Tibial nerve (tissue), 4 donors: ENCODE measurements at regions not wholly inside any gene's neighbourhood (a gene's known extent, or its start where the extent isn't known, plus 50 kb on each side); places are given as distances from the start of the nearest gene placed in this dataset.

Source experiments
- DNase-seq, 2 donors: peaks; one replicate each; pipeline ENCODE4 v3.0.0-alpha.2; 2019; ENCODE audit warnings: low spot score in 2 of 2
- H3K27ac ChIP-seq, 4 donors: fragments of 200-600 bp; sonication (generic) in 3 of 4; one replicate each; pipeline ENCODE4 v1.5.1; 2017 to 2019; ENCODE audit warnings: mild to moderate bottlenecking in 1 of 4
- H3K27me3 ChIP-seq, 2 donors: fragments of 200-600 bp; sonication (generic) in 1 of 2; one replicate each; pipeline versions ENCODE4 v1.5.1 to v1.6.0; 2017 to 2019
- H3K36me3 ChIP-seq, 3 donors: fragments of 200-600 bp; sonication (generic); one replicate each; pipeline ENCODE4 v1.5.1; 2018 to 2019
- H3K4me1 ChIP-seq, 4 donors: fragments of 200-600 bp; sonication (generic) in 3 of 4; one replicate each; pipeline ENCODE4 v1.5.1; 2017 to 2019
- H3K4me3 ChIP-seq, 4 donors: fragments of 200-600 bp; sonication (generic) in 3 of 4; one replicate each; pipeline ENCODE4 v1.5.1; 2017 to 2019; ENCODE audit warnings: mild to moderate bottlenecking in 1 of 4, moderate library complexity in 1 of 4
- H3K9me3 ChIP-seq, 4 donors: fragments of 200-600 bp; sonication (generic) in 3 of 4; one replicate each; pipeline ENCODE4 v1.5.1; 2017 to 2019
- CTCF ChIP-seq, 5 experiments: fragments of 200-600 bp in 3 of 5; fragments of 450-650 bp in 2 of 5; sonication (generic) in 3 of 5; IDR thresholded peaks; one replicate each; pipeline ENCODE4 v1.5.1; 2016 to 2019; ENCODE audit warnings: antibody characterized with exemption in 5 of 5, mild to moderate bottlenecking in 3 of 5, moderate library complexity in 2 of 5
- EP300 ChIP-seq, 2 donors: sonication (generic); formaldehyde crosslinking; IDR thresholded peaks; one replicate each; pipeline ENCODE4 v1.6.1; 2017; ENCODE audit warnings: antibody characterized with exemption in 2 of 2, mild to moderate bottlenecking in 1 of 2
- POLR2A ChIP-seq, 2 donors: fragments of 450-650 bp; IDR thresholded peaks; one replicate each; pipeline ENCODE4 v1.6.1; 2017; ENCODE audit warnings: antibody characterized with exemption in 2 of 2, mild to moderate bottlenecking in 2 of 2, moderate library complexity in 2 of 2
- WGBS, 2 donors: methylation state at CpG; one replicate each; pipeline ENCODE4 v1.1.5; 2018; 5-methylcytosine and 5-hydroxymethylcytosine counted together

- TF ChIP-seq EP300 (IDR thresholded peaks at IDR 0.05): no peak
- TF ChIP-seq CTCF (IDR thresholded peaks at IDR 0.05): no peak
- no peak for TF ChIP-seq POLR2A (IDR thresholded peaks at IDR 0.05)
- no peak for DNase-seq
- 89 to 92% methylated on average over 3 of the region's 3 CpGs for WGBS, 2 donors
- Histone ChIP-seq H3K4me1 (no peaks in the 10 kb centered on the region), H3K36me3 (no peaks in the 10 kb centered on the region), H3K27ac (no peak overlapping the region), H3K27me3 (no peaks in the 10 kb centered on the region), H3K9me3 (no peaks in the 10 kb centered on the region), H3K4me3 (no peak overlapping the region)
Measured at GRCh38 chr5:12102151-12102550, 197.9 kb upstream of the CTNND2 start.

GRCh38 chr5:12100542-12100941 lies 196.3 kb upstream of the CTNND2 start:
- no peaks in the 10 kb centered on the region for H3K4me1 ChIP-seq
- H3K4me3 ChIP-seq: no peak overlapping the region
- no peaks in the 10 kb centered on the region for H3K27me3 ChIP-seq
- TF ChIP-seq EP300 (IDR thresholded peaks at IDR 0.05): no peak
- TF ChIP-seq CTCF (IDR thresholded peaks at IDR 0.05): no peak
- DNase-seq: no peak
- no peaks in the 10 kb centered on the region for H3K36me3 ChIP-seq
- no peak overlapping the region for H3K27ac ChIP-seq
- no peaks in the 10 kb centered on the region for H3K9me3 ChIP-seq

DNA sequence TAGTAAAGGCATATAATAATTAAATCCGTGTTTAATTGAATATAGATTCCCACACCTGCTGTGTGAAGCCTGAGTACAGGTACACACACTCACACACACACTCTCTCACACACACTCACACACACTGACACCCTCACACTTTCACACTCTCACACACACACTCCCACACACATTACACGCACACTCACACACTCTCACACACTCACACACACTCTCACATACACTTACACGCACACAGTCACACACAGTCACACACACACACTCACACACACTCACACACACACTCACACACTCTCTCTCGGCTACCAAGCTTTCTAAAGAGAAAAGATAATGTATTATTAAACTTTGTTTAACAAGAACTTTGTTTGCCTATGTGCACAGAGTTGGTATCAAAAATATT lies 195.1 kb upstream of the CTNND2 start:
- no peak overlapping the region for H3K27ac ChIP-seq
- WGBS, 2 donors: 79 to 80% methylated on average over 4 of the region's 4 CpGs
- TF ChIP-seq POLR2A (IDR thresholded peaks at IDR 0.05) (no peak), CTCF (IDR thresholded peaks at IDR 0.05) (no peak), EP300 (IDR thresholded peaks at IDR 0.05) (no peak)
- no peaks in the 10 kb centered on the region for H3K36me3 ChIP-seq
- H3K4me3 ChIP-seq: no peak overlapping the region
- no peaks in the 10 kb centered on the region for H3K27me3 ChIP-seq
- no peak for DNase-seq
- no peaks in the 10 kb centered on the region for H3K4me1 ChIP-seq
- H3K9me3 ChIP-seq: no peaks in the 10 kb centered on the region

GRCh38 chr5:12095808-12096281 lies 191.6 kb upstream of the CTNND2 start:
- 47 to 57% methylated on average over 1 of the region's 1 CpG for WGBS, 2 donors

DNA sequence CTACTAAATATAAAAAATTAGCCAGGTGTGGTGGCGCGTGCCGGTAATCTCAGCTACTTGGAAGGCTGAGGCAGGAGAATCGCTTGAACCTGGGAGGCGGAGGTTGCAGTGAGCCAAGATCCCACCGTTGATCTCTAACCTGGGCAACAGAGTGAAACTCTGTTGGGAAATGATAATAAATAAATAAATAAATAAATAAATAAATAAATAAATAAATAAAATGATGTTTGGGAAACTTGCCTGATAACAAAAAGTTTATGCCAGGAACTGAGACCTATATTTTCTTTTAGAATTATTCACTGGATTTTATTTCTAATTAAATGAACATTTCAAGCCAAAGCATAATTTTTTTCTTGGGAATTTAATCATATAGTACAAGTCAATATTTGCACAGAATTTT lies 189.3 kb upstream of the CTNND2 start:
- Histone ChIP-seq H3K4me3 (no peak overlapping the region), H3K27ac (no peak overlapping the region), H3K27me3 (no peaks in the 10 kb centered on the region), H3K36me3 (no peaks in the 10 kb centered on the region), H3K4me1 (no peaks in the 10 kb centered on the region), H3K9me3 (peaks cover 0 to 4% (median 0%) of the 10 kb centered on the region in 4 donors)
- DNase-seq: no peak
- WGBS, 2 donors: 95 to 99% methylated on average over 6 of the region's 6 CpGs
- TF ChIP-seq EP300 (IDR thresholded peaks at IDR 0.05) (no peak), POLR2A (IDR thresholded peaks at IDR 0.05) (no peak), CTCF (IDR thresholded peaks at IDR 0.05) (no peak)

More at GRCh38 chr5:12095808-12096281, 191.6 kb upstream of the CTNND2 start:
- H3K9me3 ChIP-seq: peaks cover 0 to 4% (median 0%) of the 10 kb centered on the region in 4 donors
- no peak overlapping the region for H3K27ac ChIP-seq
- no peaks in the 10 kb centered on the region for H3K4me1 ChIP-seq
- H3K4me3 ChIP-seq: no peak overlapping the region
- DNase-seq: no peak
- TF ChIP-seq POLR2A (IDR thresholded peaks at IDR 0.05): no peak
- TF ChIP-seq CTCF (IDR thresholded peaks at IDR 0.05): no peak
- TF ChIP-seq EP300 (IDR thresholded peaks at IDR 0.05): no peak
- no peaks in the 10 kb centered on the region for H3K27me3 ChIP-seq
- no peaks in the 10 kb centered on the region for H3K36me3 ChIP-seq
